LNCAP (cell line): ENCODE measurements at regions not wholly inside any gene's neighbourhood (a gene's known extent, or its start where the extent isn't known, plus 50 kb on each side); places are given as distances from the start of the nearest gene placed in this dataset.

ENCODE experiments used
- TF ChIP-seq, protein P1 (sequence below): fragments of 450-650 bp; IDR thresholded peaks from 2 replicates; pipeline ENCODE4 v1.5.1; 2017; ENCODE audit warnings: mild to moderate bottlenecking

DNA sequence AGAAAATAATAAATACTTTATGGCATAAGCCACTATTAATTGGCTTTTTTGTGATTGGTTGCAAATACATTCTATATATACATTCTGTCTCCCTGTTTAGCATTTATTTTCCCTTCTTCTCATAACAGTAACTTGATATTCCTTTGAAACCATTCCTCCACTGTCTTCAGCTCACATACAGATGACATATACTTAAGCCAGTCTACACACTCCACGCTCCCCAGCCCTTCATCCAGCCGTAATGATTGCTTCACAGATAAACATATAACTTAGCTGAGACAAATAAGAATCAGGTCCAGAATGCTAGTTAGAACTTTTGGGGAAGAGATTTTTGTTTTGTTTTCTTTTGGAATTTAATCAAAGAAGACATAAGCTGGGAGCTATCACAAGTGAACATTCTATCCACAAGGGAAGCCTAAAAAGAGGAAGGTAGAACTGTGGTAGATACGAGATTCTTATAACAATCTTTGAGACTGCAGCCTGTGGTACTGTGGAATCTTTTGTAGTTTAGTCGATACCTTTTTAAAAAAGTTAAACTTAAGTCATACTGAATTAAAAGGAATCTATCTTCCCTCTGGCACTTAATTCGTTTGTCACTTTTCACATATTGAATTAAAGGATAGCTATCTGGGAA, 365.1 kb upstream of the PRR16 start:
- TF ChIP-seq, protein P1, sequence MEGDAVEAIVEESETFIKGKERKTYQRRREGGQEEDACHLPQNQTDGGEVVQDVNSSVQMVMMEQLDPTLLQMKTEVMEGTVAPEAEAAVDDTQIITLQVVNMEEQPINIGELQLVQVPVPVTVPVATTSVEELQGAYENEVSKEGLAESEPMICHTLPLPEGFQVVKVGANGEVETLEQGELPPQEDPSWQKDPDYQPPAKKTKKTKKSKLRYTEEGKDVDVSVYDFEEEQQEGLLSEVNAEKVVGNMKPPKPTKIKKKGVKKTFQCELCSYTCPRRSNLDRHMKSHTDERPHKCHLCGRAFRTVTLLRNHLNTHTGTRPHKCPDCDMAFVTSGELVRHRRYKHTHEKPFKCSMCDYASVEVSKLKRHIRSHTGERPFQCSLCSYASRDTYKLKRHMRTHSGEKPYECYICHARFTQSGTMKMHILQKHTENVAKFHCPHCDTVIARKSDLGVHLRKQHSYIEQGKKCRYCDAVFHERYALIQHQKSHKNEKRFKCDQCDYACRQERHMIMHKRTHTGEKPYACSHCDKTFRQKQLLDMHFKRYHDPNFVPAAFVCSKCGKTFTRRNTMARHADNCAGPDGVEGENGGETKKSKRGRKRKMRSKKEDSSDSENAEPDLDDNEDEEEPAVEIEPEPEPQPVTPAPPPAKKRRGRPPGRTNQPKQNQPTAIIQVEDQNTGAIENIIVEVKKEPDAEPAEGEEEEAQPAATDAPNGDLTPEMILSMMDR = no peak

DNA sequence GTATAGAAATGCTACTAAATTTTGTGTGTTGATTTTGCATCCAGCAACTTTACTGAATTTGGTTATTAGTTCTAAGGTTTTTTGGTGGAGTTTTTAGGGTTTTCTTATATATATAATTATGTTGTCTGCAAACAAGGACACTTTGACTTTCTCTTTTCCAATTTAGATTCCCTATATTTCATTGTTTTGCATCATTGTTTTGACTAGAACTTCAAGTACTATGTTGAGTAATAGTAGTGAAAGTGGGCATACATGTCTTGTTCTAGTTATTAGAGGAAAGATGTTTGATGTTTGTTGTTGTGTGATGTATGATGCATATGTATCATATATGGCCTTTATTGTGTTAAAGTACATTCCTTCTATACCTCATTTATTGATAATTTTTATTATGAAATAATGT, 362.3 kb upstream of the PRR16 start:
- TF ChIP-seq, protein P1 = no peak

GRCh38 chr5:120103495-120103894, 360.6 kb upstream of the PRR16 start:
- TF ChIP-seq, protein P1 = no peak

DNA sequence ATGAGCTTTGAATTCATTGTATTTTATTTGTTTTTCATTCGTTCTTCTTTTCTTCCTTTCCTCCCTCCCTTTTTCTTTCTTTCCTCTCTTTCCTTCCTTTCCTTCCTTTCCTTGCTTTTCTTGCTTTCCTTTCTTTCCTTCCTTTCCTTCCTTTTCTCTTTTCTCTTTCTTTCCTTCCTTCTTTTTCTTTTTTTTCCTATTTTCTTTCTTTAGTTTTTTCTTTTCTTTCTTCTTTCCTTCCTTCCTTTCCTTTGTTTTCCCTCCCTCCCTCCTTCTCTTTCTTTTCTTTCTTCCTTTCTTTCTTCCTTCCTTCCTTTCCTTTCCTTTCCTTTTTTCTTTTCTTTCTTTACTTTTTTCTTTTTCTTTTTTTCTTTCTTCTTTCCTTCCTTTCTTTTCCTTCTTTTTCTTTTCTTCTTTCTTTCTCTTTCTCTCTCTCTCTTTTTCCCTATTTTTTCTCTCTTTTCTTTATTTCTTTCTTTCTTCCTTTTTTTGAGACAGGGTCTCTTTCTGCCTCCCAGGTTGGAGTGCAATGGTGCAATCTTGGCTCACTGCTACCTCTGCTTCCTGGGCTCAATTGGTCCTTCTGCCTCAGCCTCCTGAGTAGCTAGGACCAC, 357.1 kb upstream of the PRR16 start:
- TF ChIP-seq, protein P1 = no peak

- TF ChIP-seq, protein P1 = no peak
Observed at GRCh38 chr5:120108586-120109248, 355.4 kb upstream of the PRR16 start.

DNA sequence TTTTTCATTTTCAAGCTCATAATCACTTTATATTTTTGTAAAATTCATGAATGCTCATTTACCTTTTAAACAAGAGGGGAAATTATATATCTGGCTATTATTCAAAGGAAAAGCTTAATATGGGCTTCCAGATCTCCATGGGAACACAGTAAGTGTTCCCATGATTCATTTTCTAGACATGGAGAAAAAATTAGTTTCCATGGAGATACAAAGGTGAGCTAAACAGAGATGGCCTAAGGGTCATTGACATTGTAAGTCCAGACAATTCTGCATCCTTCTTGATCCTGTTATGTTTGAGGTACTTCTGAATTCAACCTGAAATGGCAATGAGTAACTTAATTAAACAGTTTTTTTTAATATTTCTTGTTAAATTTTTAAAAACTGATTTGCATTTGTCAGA, 341.4 kb upstream of the PRR16 start:
- TF ChIP-seq, protein P1 = no peak

DNA sequence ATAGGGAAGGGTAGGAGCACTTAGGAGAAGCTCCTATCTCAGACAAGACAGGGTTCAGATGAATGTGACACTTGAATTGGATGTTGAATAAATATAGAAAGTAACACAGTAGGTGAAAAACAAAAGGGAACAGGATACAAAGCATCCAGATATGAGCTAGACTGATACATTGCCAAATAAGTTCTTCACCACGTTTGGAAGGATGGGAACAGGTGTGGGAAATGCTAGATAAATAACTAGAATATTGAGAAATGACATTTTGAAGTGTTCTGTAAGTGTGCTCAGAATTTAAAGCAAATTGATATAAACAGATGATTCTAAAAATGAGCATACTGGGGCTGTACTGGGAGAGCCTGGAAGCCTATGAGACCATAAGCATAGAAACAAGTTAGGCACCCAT, 340.1 kb upstream of the PRR16 start:
- TF ChIP-seq, protein P1 = no peak
